Common myeloid progenitor, CD34-positive (primary cell): ENCODE measurements at regions not wholly inside any gene's neighbourhood (a gene's known extent, or its start where the extent isn't known, plus 50 kb on each side); places are given as distances from the start of the nearest gene placed in this dataset.

Experiments
- CTCF ChIA-PET: fragments of 350-600 bp; sonication (Branson Sonifier 250); formaldehyde crosslinking; loops from one replicate; lab custom pipeline; 2021; ENCODE audit warnings: antibody characterized with exemption; lab: Charles Lee
- POLR2A ChIA-PET: fragments of 350-600 bp; sonication (Branson Sonifier 250); formaldehyde crosslinking; loops from one replicate; lab custom pipeline; 2021; ENCODE audit warnings: antibody characterized with exemption; lab: Charles Lee
- DNase-seq, 3 donors: peaks; one replicate each; pipeline versions ENCODE4 v3.0.0 to v3.0.0-alpha.2; 2013
- H3K27ac ChIP-seq, 2 experiments: 1 replicate in 1 of 2; 2 replicates in 1 of 2; pipeline ENCODE4 v1.7.0; 2013; ENCODE audit warnings: inconsistent platforms in 2 of 2, low read length in 2 of 2, mild to moderate bottlenecking in 2 of 2, low read depth in 1 of 2, moderate library complexity in 1 of 2; ENCODE audit not compliant: severe bottlenecking in 2 of 2, insufficient read depth in 1 of 2, poor library complexity in 1 of 2
- H3K27me3 ChIP-seq, 5 experiments: replicated peaks in 2 of 5; 1 replicate in 3 of 5; 2 replicates in 2 of 5; pipeline versions ENCODE4 v1.6.1 to v1.7.0; 2013; ENCODE audit warnings: low read length in 4 of 5, mild to moderate bottlenecking in 2 of 5, moderate library complexity in 2 of 5, inconsistent platforms in 1 of 5; ENCODE audit not compliant: insufficient read depth in 5 of 5, control insufficient read depth in 4 of 5
- H3K36me3 ChIP-seq, 4 experiments: 1 replicate in 2 of 4; 2 replicates in 2 of 4; pipeline versions ENCODE4 v1.6.1 to v1.7.0; 2013; ENCODE audit warnings: low read length in 3 of 4, control low read depth in 1 of 4, mild to moderate bottlenecking in 1 of 4; ENCODE audit not compliant: control insufficient read depth in 4 of 4, insufficient read depth in 4 of 4
- H3K4me1 ChIP-seq, 4 experiments: 1 replicate in 3 of 4; 2 replicates in 1 of 4; pipeline versions ENCODE4 v1.6.1 to v1.7.1; 2013; ENCODE audit warnings: low read length in 3 of 4, mild to moderate bottlenecking in 3 of 4, control low read depth in 1 of 4, inconsistent platforms in 1 of 4, moderate library complexity in 1 of 4; ENCODE audit not compliant: control insufficient read depth in 4 of 4, insufficient read depth in 4 of 4; ENCODE audit errors: control extremely low read depth in 1 of 4
- H3K4me3 ChIP-seq, 7 experiments: 1 replicate in 4 of 7; 2 replicates in 3 of 7; pipeline versions ENCODE4 v1.5.1 to v1.7.0; 2013; ENCODE audit warnings: mild to moderate bottlenecking in 7 of 7, low read length in 6 of 7, moderate library complexity in 6 of 7, inconsistent platforms in 2 of 7, low read depth in 2 of 7, control low read depth in 1 of 7; ENCODE audit not compliant: insufficient read depth in 4 of 7, control insufficient read depth in 1 of 7; ENCODE audit errors: extremely low read depth in 1 of 7
- H3K9me3 ChIP-seq, 5 experiments: 1 replicate in 4 of 5; 2 replicates in 1 of 5; pipeline versions ENCODE4 v1.6.1 to v1.7.1; 2013; ENCODE audit warnings: low read length in 4 of 5, mild to moderate bottlenecking in 2 of 5, inconsistent platforms in 1 of 5, low read depth in 1 of 5, moderate library complexity in 1 of 5; ENCODE audit not compliant: control insufficient read depth in 4 of 5, insufficient read depth in 2 of 5; ENCODE audit errors: control extremely low read depth in 1 of 5
- WGBS: methylation state at CpG from one replicate; pipeline ENCODE4 v1.1.5; 2013; ENCODE audit not compliant: insufficient coverage; 5-methylcytosine and 5-hydroxymethylcytosine counted together

DNA sequence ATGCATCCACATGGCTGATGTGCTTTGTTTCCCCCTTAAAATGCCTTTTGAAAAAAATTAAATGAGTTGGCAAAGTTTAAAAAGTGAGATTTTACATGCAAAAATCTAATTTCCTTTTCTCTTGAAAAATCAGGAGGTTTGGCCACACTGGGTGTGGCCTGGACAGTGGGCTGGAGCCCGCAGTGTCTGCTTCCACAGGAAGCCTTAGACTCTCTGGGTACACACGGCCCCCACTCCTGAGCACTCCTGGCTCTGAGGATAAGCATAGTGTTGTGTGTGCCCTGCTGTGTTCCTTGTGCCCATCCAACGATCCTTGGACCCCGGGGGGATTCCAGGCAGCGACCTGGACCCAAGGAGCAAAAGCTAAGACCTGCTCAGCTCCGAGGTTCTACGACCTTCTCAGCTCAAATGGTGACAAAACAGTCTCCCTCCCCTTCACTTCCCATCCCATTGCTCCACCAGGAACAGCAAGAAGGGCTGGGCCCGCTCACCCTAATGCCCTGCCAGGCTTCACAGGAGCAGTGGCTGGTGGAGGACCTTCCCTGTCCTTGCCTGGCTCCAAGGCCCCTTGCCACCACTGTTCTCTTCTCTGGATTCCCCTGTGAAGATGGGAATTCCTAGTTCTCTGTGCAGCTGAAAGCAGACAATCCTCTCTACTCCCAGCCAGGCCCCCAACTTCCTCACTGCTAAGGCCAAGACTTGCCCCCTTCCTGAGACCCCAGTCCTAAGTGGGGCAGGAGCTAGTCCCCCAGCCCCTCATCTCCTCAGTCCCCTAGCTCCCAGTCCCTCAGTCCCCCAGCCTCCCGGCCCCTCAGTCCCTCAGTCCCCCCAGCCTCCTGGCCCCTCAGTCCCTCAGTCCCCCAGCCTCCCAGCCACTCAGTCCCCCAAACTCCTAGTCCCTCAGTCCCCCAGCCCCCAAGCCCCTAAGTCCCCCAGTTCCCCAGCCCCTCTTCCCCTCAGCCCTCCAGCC lies 395.8 kb downstream of the PTPRU start:
- Histone ChIP-seq H3K4me1 (no peaks in the 10 kb centered on the region), H3K27ac (no peak overlapping the region), H3K27me3 (peaks cover 0 to 6% (median 0%) of the 10 kb centered on the region in 5 experiments), H3K4me3 (no peak overlapping the region), H3K9me3 (peaks cover 0 to 2% (median 0%) of the 10 kb centered on the region in 5 experiments), H3K36me3 (no peaks in the 10 kb centered on the region)
- no peak for DNase-seq
- CTCF ChIA-PET = no interaction called here
- WGBS = 43% methylated on average over 4 of the region's 9 CpGs
- POLR2A ChIA-PET = no interaction called here

DNA sequence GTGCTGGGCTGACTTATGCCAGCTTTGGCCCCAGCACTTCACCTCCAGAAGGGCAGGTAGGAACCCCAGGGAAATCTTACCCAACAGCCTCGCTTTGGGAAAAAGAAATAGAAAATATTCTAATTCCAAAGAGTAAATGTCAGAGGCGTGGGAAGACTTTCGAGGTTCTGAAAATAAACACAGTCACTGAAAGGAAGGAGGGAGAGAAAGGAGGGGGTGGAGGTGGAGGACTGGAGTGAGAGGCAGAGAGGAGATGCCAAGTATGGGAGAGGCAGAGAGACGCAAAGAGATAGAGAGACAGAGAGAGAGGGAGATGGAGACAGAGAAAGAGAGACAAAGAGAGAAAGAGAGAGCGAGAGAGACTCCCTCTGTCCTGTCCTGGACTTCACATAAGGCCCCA lies 395.0 kb downstream of the PTPRU start:
- H3K36me3 ChIP-seq = no peaks in the 10 kb centered on the region
- CTCF ChIA-PET = no interaction called here
- WGBS = 88% methylated on average over 3 of the region's 5 CpGs
- H3K4me3 ChIP-seq = no peak overlapping the region
- peaks cover 0 to 2% (median 0%) of the 10 kb centered on the region in 5 experiments for H3K9me3 ChIP-seq
- POLR2A ChIA-PET = no interaction called here
- H3K27me3 ChIP-seq = peaks cover 0 to 4% (median 0%) of the 10 kb centered on the region in 5 experiments
- H3K4me1 ChIP-seq = no peaks in the 10 kb centered on the region
- no peak overlapping the region for H3K27ac ChIP-seq
- DNase-seq = no peak

DNA sequence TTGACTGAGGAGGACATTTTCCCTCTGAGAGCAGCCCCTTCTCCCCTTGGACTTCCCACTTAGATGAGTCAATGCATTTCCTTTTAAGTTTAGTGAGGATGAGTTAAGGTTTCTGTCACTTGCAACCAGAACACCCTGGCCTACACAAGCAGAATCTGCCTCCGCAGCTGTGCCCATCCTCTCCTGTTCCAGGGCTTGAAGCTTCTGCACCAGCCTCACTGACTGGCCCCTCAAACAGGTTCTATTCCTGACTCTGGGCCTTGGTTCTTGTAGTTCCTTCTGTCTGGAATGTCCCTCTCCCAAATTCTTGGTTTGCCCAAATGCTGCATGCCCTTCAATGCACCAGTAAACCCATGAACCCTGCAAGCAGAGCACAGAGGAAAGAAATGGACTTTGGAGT lies 394.4 kb downstream of the PTPRU start:
- WGBS = 89% methylated on average over 1 of the region's 1 CpG
- Histone ChIP-seq H3K27ac (no peak overlapping the region), H3K4me1 (no peaks in the 10 kb centered on the region), H3K9me3 (peaks cover 0 to 2% (median 0%) of the 10 kb centered on the region in 5 experiments), H3K36me3 (no peaks in the 10 kb centered on the region), H3K4me3 (no peak overlapping the region), H3K27me3 (peaks cover 0 to 3% (median 0%) of the 10 kb centered on the region in 5 experiments)
- CTCF ChIA-PET = no interaction called here
- DNase-seq = no peak
- POLR2A ChIA-PET = no interaction called here

GRCh38 chr1:29629814-29630516 lies 393.6 kb downstream of the PTPRU start:
- Histone ChIP-seq H3K27ac (no peak overlapping the region), H3K4me1 (no peaks in the 10 kb centered on the region), H3K27me3 (peaks cover 0 to 3% (median 0%) of the 10 kb centered on the region in 5 experiments), H3K9me3 (peaks cover 0 to 2% (median 0%) of the 10 kb centered on the region in 5 experiments), H3K36me3 (no peaks in the 10 kb centered on the region), H3K4me3 (no peak overlapping the region)
- DNase-seq = no peak
- 91% methylated on average over 8 of the region's 8 CpGs for WGBS
- CTCF ChIA-PET = no interaction called here
- POLR2A ChIA-PET = no interaction called here

- Histone ChIP-seq H3K27me3 (peaks cover 0 to 3% (median 0%) of the 10 kb centered on the region in 5 experiments), H3K4me3 (no peak overlapping the region), H3K27ac (no peak overlapping the region), H3K36me3 (no peaks in the 10 kb centered on the region), H3K9me3 (peaks cover 0 to 2% (median 0%) of the 10 kb centered on the region in 5 experiments), H3K4me1 (no peaks in the 10 kb centered on the region)
- 66% methylated on average over 4 of the region's 4 CpGs for WGBS
- no peak for DNase-seq
- ChIA-PET CTCF (no interaction called here), POLR2A (no interaction called here)
Measured at GRCh38 chr1:29629401-29629800, 393.1 kb downstream of the PTPRU start.

- DNase-seq = no peak
- H3K27me3 ChIP-seq = peaks cover 0 to 4% (median 0%) of the 10 kb centered on the region in 5 experiments
- CTCF ChIA-PET = no interaction called here
- no peaks in the 10 kb centered on the region for H3K36me3 ChIP-seq
- peaks cover 0 to 2% (median 0%) of the 10 kb centered on the region in 5 experiments for H3K9me3 ChIP-seq
- POLR2A ChIA-PET = no interaction called here
- whole genome bisulfite sequencing = 100% methylated on average over 1 of the region's 2 CpGs
- H3K27ac ChIP-seq = no peak overlapping the region
- no peaks in the 10 kb centered on the region for H3K4me1 ChIP-seq
- H3K4me3 ChIP-seq = no peak overlapping the region
Measured at GRCh38 chr1:29628190-29628589, 391.9 kb downstream of the PTPRU start.

DNA sequence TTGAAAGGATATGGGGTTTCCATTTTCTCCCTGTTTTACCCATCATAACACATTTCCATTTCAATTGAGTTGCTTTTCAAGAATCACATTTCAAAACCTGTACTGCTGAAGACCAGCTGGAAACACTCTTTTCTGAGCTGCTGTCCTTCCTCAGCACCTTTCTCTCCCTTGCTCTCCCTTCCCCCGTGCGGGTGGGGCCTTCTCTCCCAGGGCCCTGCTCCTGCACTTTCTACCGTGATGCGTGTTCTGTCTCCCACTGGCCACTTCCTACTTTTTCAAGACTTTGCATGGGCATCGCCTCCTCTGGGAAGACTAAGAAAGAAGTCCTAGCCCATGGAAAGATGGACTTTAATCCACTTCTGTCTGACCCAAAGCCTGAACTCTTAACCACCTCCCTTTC lies 390.4 kb downstream of the PTPRU start:
- Histone ChIP-seq H3K27ac (no peak overlapping the region), H3K9me3 (peaks cover 0 to 2% (median 0%) of the 10 kb centered on the region in 5 experiments), H3K36me3 (no peaks in the 10 kb centered on the region), H3K4me3 (no peak overlapping the region), H3K4me1 (no peaks in the 10 kb centered on the region), H3K27me3 (peaks cover 0 to 4% (median 2%) of the 10 kb centered on the region in 5 experiments)
- ChIA-PET POLR2A (no interaction called here), CTCF (no interaction called here)
- WGBS = 93% methylated on average over 5 of the region's 5 CpGs
- no peak for DNase-seq
